PC-3 (cell line): ENCODE measurements at regions not wholly inside any gene's neighbourhood (a gene's known extent, or its start where the extent isn't known, plus 50 kb on each side); places are given as distances from the start of the nearest gene placed in this dataset.

Experiments
- ATAC-seq: fragments of 200-7000 bp; cut with Tn5 transposase; 2 replicates; pipeline ENCODE4 v1.9.1; 2020; ENCODE audit warnings: mild to moderate bottlenecking, moderate library complexity
- BruUV-seq: library from RNA; stranded (reverse); fragments of 400-500 nt; replicated peaks from 2 replicates; lab custom pipeline; 2021; lab: Mats Ljungman, UMichigan
- CTCF ChIA-PET: fragments of 300-600 bp; sonication (Branson Sonifier 250); formaldehyde crosslinking; loops from one replicate; lab custom pipeline; 2022; ENCODE audit warnings: antibody characterized with exemption; lab: Charles Lee
- POLR2A ChIA-PET: fragments of 300-600 bp; sonication (Branson Sonifier 250); formaldehyde crosslinking; loops from one replicate; lab custom pipeline; 2022; ENCODE audit warnings: antibody characterized with exemption; ENCODE audit not compliant: unreplicated experiment; lab: Charles Lee
- DNase-seq: peaks from one replicate; pipeline ENCODE4 v3.0.0-alpha.2; 2015
- H2AFZ ChIP-seq: fragments of 300-600 bp; sonication (generic); 2 replicates; pipeline ENCODE4 v1.6.0; 2016; ENCODE audit warnings: antibody characterized with exemption, low read length
- H3F3A ChIP-seq: fragments of 300-600 bp; sonication (generic); one replicate; pipeline ENCODE4 v1.6.0; 2017; ENCODE audit warnings: antibody characterized with exemption, low read length, control low read depth, mild to moderate bottlenecking; ENCODE audit not compliant: unreplicated experiment
- H3K27ac ChIP-seq: fragments of 300-600 bp; sonication (generic); 2 replicates; pipeline ENCODE4 v1.5.1; 2016; ENCODE audit warnings: mild to moderate bottlenecking, low read length
- H3K27me3 ChIP-seq: fragments of 300-600 bp; sonication (generic); 2 replicates; pipeline ENCODE4 v1.6.1; 2016; ENCODE audit warnings: low read length, mixed read lengths
- H3K36me3 ChIP-seq: fragments of 300-600 bp; sonication (generic); 2 replicates; pipeline ENCODE4 v1.6.1; 2016; ENCODE audit warnings: low read depth, mixed run types, low read length, mixed read lengths
- H3K4me1 ChIP-seq: fragments of 300-600 bp; sonication (generic); 2 replicates; pipeline ENCODE4 v1.5.1; 2016; ENCODE audit warnings: low read length; ENCODE audit not compliant: insufficient read depth
- H3K4me2 ChIP-seq: fragments of 300-600 bp; sonication (generic); 2 replicates; pipeline ENCODE4 v1.6.0; 2016; ENCODE audit warnings: low read length
- H3K4me3 ChIP-seq: fragments of 300-600 bp; sonication (generic); 2 replicates; pipeline ENCODE4 v1.5.1; 2016; ENCODE audit warnings: mild to moderate bottlenecking, low read length, mixed read lengths
- H3K79me2 ChIP-seq: fragments of 300-600 bp; sonication (generic); 2 replicates; pipeline ENCODE4 v1.6.1; 2017; ENCODE audit warnings: low read length, mixed read lengths
- H3K9ac ChIP-seq: fragments of 300-600 bp; sonication (generic); 2 replicates; pipeline ENCODE4 v1.6.0; 2016; ENCODE audit warnings: mild to moderate bottlenecking, low read length
- H3K9me2 ChIP-seq: fragments of 300-600 bp; sonication (generic); replicated peaks from 2 replicates; pipeline ENCODE4 v1.6.1; 2016; ENCODE audit warnings: mixed run types, low read length, mixed read lengths
- H3K9me3 ChIP-seq: fragments of 300-600 bp; sonication (generic); 2 replicates; pipeline ENCODE4 v1.6.1; 2016; ENCODE audit warnings: low read length, mixed read lengths
- H4K20me1 ChIP-seq: fragments of 300-600 bp; sonication (generic); 2 replicates; pipeline ENCODE4 v1.6.1; 2016; ENCODE audit warnings: low read length, mixed read lengths
- CTCF ChIP-seq: fragments of 300-600 bp; sonication (generic); conservative IDR thresholded peaks from 2 replicates; pipeline ENCODE4 v1.5.1; 2017; ENCODE audit warnings: antibody characterized with exemption, low read depth, mild to moderate bottlenecking, low read length
- EZH2 ChIP-seq: fragments of 300-600 bp; sonication (generic); IDR thresholded peaks from one replicate; pipeline ENCODE4 v1.6.1; 2017; ENCODE audit warnings: antibody characterized with exemption, mild to moderate bottlenecking, low read length; ENCODE audit not compliant: unreplicated experiment
- EZH2phosphoT487 ChIP-seq: fragments of 300-600 bp; sonication (generic); IDR thresholded peaks from 2 replicates; pipeline ENCODE4 v1.6.1; 2018; ENCODE audit warnings: mild to moderate bottlenecking, antibody characterized with exemption, low read length, borderline replicate concordance
- intact Hi-C: fragments of 100-400 bp; cut with micrococcal nuclease; formaldehyde crosslinking; loops from 2 replicates; pipeline ENCODE4 v1.9.0; 2023

GRCh38 chr6:3900744-3901336, 51.7 kb downstream of the FAM50B start:
- H3K79me2 ChIP-seq = no peaks in the 10 kb centered on the region
- H3K4me3 ChIP-seq = no peak overlapping the region
- intact Hi-C loops = no loop called here
- ATAC-seq = no peak
- no peak overlapping the region for H3K4me2 ChIP-seq
- no peaks in the 10 kb centered on the region for H3K36me3 ChIP-seq
- TF ChIP-seq EZH2phosphoT487 (no peak), EZH2 (no peak), CTCF (no peak)
- H3K27me3 ChIP-seq = no peaks in the 10 kb centered on the region
- peaks cover 16% of the 10 kb centered on the region for H3K4me1 ChIP-seq
- no peak overlapping the region for H3K27ac ChIP-seq
- ChIA-PET CTCF (no interaction called here), POLR2A (no interaction called here)
- H3K9me3 ChIP-seq = no peaks in the 10 kb centered on the region
- no peak for DNase-seq
- no peak overlapping the region for H3K9ac ChIP-seq
- H3F3A ChIP-seq = no peaks in the 10 kb centered on the region
- no peak overlapping the region for H2AFZ ChIP-seq
- H4K20me1 ChIP-seq = no peaks in the 10 kb centered on the region
- H3K9me2 ChIP-seq = no peaks in the 10 kb centered on the region
- BruUV-seq = no TSS peak

GRCh38 chr6:3902871-3903648, 53.9 kb downstream of the FAM50B start:
- intact Hi-C loops = no loop called here
- no peaks in the 10 kb centered on the region for H3F3A ChIP-seq
- H3K27me3 ChIP-seq = no peaks in the 10 kb centered on the region
- no peak overlapping the region for H3K27ac ChIP-seq
- no peaks in the 10 kb centered on the region for H3K36me3 ChIP-seq
- POLR2A ChIA-PET = no interaction called here
- no peaks in the 10 kb centered on the region for H3K9me3 ChIP-seq
- no TSS peak for BruUV-seq
- no peak overlapping the region for H3K4me2 ChIP-seq
- peaks cover 16% of the 10 kb centered on the region for H3K4me1 ChIP-seq
- no peaks in the 10 kb centered on the region for H3K9me2 ChIP-seq
- H3K9ac ChIP-seq = no peak overlapping the region
- DNase-seq (no peak), ATAC-seq (no peak)
- H3K4me3 ChIP-seq = no peak overlapping the region
- H3K79me2 ChIP-seq = no peaks in the 10 kb centered on the region
- TF ChIP-seq EZH2phosphoT487 = no peak
- no peak for TF ChIP-seq CTCF
- no peak for TF ChIP-seq EZH2
- CTCF ChIA-PET = no interaction called here
- no peak overlapping the region for H2AFZ ChIP-seq
- no peaks in the 10 kb centered on the region for H4K20me1 ChIP-seq

- Histone ChIP-seq H3F3A (no peaks in the 10 kb centered on the region), H3K9me3 (no peaks in the 10 kb centered on the region), H3K4me1 (peaks cover 15% of the 10 kb centered on the region), H3K27ac (no peak overlapping the region), H3K27me3 (no peaks in the 10 kb centered on the region), H3K4me3 (no peak overlapping the region), H4K20me1 (no peaks in the 10 kb centered on the region), H3K9ac (no peak overlapping the region), H3K9me2 (no peaks in the 10 kb centered on the region), H3K79me2 (no peaks in the 10 kb centered on the region), H2AFZ (no peak overlapping the region), H3K36me3 (no peaks in the 10 kb centered on the region), H3K4me2 (no peak overlapping the region)
- intact Hi-C loops = no loop called here
- POLR2A ChIA-PET = no interaction called here
- ATAC-seq (no peak), DNase-seq (no peak)
- TF ChIP-seq EZH2phosphoT487 (no peak), CTCF (no peak), EZH2 (no peak)
- no TSS peak for BruUV-seq
- CTCF ChIA-PET = no interaction called here
Observed at GRCh38 chr6:3904518-3904917, 55.3 kb downstream of the FAM50B start.
